ENCODE measurements at regions not wholly inside any gene's neighbourhood (a gene's known extent, or its start where the extent isn't known, plus 50 kb on each side); places are given as distances from the start of the nearest gene placed in this dataset.

GRCh38 chr2:76599732-76600368, 889.1 kb upstream of the GCFC2 start:
- TF ChIP-seq POLR2AphosphoS5 (IDR thresholded peaks at IDR 0.05) = no peak
- TF ChIP-seq CTCF (IDR thresholded peaks at IDR 0.05) = peak; percentile 25 to 66 (median 60)
- Histone ChIP-seq H3K27me3 (replicated peaks; ENCODE audit: insufficient read depth) (no peaks in the 10 kb centered on the region), H3K4me3 (no peak overlapping the region), H3K36me3 (no peaks in the 10 kb centered on the region), H3K9me3 (no peaks in the 10 kb centered on the region), H3K4me1 (replicated peaks) (no peaks in the 10 kb centered on the region), H3K27ac (no peak overlapping the region)
- intact Hi-C loops (cut with DNase I) = loop anchor here (5.0 kb wide), 2 partner anchors 403 to 813 kb away; no protein-coding TSS in a partner anchor
- DNase-seq (ENCODE audit: low spot score) = peak; percentile 33
- WGBS = 24% methylated on average over 4 of the region's 4 CpGs

- DNase-seq (ENCODE audit: low spot score) = no peak
- H3K4me3 ChIP-seq = no peak overlapping the region
- no peaks in the 10 kb centered on the region for H3K27me3 ChIP-seq (replicated peaks; ENCODE audit: insufficient read depth)
- H3K4me1 ChIP-seq (replicated peaks) = no peaks in the 10 kb centered on the region
- TF ChIP-seq POLR2AphosphoS5 (IDR thresholded peaks at IDR 0.05) = no peak
- intact Hi-C loops (cut with DNase I) = no loop called here
- no peak overlapping the region for H3K27ac ChIP-seq
- H3K36me3 ChIP-seq = no peaks in the 10 kb centered on the region
- 50% methylated on average over 3 of the region's 3 CpGs for WGBS
- H3K9me3 ChIP-seq = no peaks in the 10 kb centered on the region
Observed at GRCh38 chr2:76584474-76584873, 873.8 kb upstream of the GCFC2 start.

GRCh38 chr2:76579911-76580310, 869.2 kb upstream of the GCFC2 start:
- intact Hi-C loops (cut with DNase I) = no loop called here
- no peak for DNase-seq (ENCODE audit: low spot score)
- no peak overlapping the region for H3K4me3 ChIP-seq
- no peaks in the 10 kb centered on the region for H3K27me3 ChIP-seq (replicated peaks; ENCODE audit: insufficient read depth)
- no peaks in the 10 kb centered on the region for H3K4me1 ChIP-seq (replicated peaks)
- H3K36me3 ChIP-seq = no peaks in the 10 kb centered on the region
- no peak overlapping the region for H3K27ac ChIP-seq
- 90% methylated on average over 3 of the region's 3 CpGs for WGBS
- TF ChIP-seq POLR2AphosphoS5 (IDR thresholded peaks at IDR 0.05) (no peak), POLR2A (IDR thresholded peaks at IDR 0.05) (no peak)
- H3K9me3 ChIP-seq = no peaks in the 10 kb centered on the region

GRCh38 chr2:76572981-76573380, 862.3 kb upstream of the GCFC2 start:
- no peaks in the 10 kb centered on the region for H3K27me3 ChIP-seq (replicated peaks; ENCODE audit: insufficient read depth)
- intact Hi-C loops (cut with DNase I) = no loop called here
- no peaks in the 10 kb centered on the region for H3K4me1 ChIP-seq (replicated peaks)
- WGBS = 90% methylated on average over 2 of the region's 2 CpGs
- TF ChIP-seq POLR2AphosphoS5 (IDR thresholded peaks at IDR 0.05) (no peak), POLR2A (IDR thresholded peaks at IDR 0.05) (no peak), CTCF (IDR thresholded peaks at IDR 0.05) (no peak)
- H3K36me3 ChIP-seq = no peaks in the 10 kb centered on the region
- no peak for DNase-seq (ENCODE audit: low spot score)
- no peak overlapping the region for H3K27ac ChIP-seq
- H3K4me3 ChIP-seq = no peak overlapping the region
- no peaks in the 10 kb centered on the region for H3K9me3 ChIP-seq

- H3K4me1 ChIP-seq (replicated peaks) = no peaks in the 10 kb centered on the region
- intact Hi-C loops (cut with DNase I) = no loop called here
- no peak for DNase-seq (ENCODE audit: low spot score)
- H3K36me3 ChIP-seq = no peaks in the 10 kb centered on the region
- WGBS = 75% methylated on average over 6 of the region's 6 CpGs
- no peak overlapping the region for H3K4me3 ChIP-seq
- no peaks in the 10 kb centered on the region for H3K9me3 ChIP-seq
- H3K27me3 ChIP-seq (replicated peaks; ENCODE audit: insufficient read depth) = no peaks in the 10 kb centered on the region
- no peak overlapping the region for H3K27ac ChIP-seq
- no peak for TF ChIP-seq CTCF (IDR thresholded peaks at IDR 0.05)
- TF ChIP-seq POLR2A (IDR thresholded peaks at IDR 0.05) = no peak
- no peak for TF ChIP-seq POLR2AphosphoS5 (IDR thresholded peaks at IDR 0.05)
Observed at GRCh38 chr2:76569819-76570218, 859.1 kb upstream of the GCFC2 start.

GRCh38 chr2:76567478-76567877, 856.8 kb upstream of the GCFC2 start:
- Histone ChIP-seq H3K9me3 (no peaks in the 10 kb centered on the region), H3K36me3 (no peaks in the 10 kb centered on the region), H3K4me1 (replicated peaks) (no peaks in the 10 kb centered on the region), H3K4me3 (no peak overlapping the region), H3K27ac (no peak overlapping the region), H3K27me3 (replicated peaks; ENCODE audit: insufficient read depth) (no peaks in the 10 kb centered on the region)
- WGBS = 80% methylated on average over 5 of the region's 5 CpGs
- no peak for DNase-seq (ENCODE audit: low spot score)
- no peak for TF ChIP-seq POLR2AphosphoS5 (IDR thresholded peaks at IDR 0.05)
- no peak for TF ChIP-seq CTCF (IDR thresholded peaks at IDR 0.05)
- TF ChIP-seq POLR2A (IDR thresholded peaks at IDR 0.05) = no peak
- intact Hi-C loops (cut with DNase I) = no loop called here
